Liver (tissue), 3 donors: ENCODE measurements at regions not wholly inside any gene's neighbourhood (a gene's known extent, or its start where the extent isn't known, plus 50 kb on each side); places are given as distances from the start of the nearest gene placed in this dataset.

Experiments
- EGR1 ChIP-seq, 2 donors: IDR thresholded peaks; 2 replicates each; pipeline ENCODE4 v1.6.1; 2016 to 2018; ENCODE audit warnings: antibody characterized with exemption in 2 of 2, low read depth in 2 of 2
- FOXA2 ChIP-seq: IDR thresholded peaks from 2 replicates; pipeline ENCODE4 v1.6.1; 2016; ENCODE audit warnings: antibody characterized with exemption
- HNF4A ChIP-seq, 2 donors: conservative IDR thresholded peaks; 2 replicates each; pipeline ENCODE4 v1.6.1; 2016; ENCODE audit warnings: antibody characterized with exemption in 2 of 2, mild to moderate bottlenecking in 2 of 2
- HNF4G ChIP-seq: IDR thresholded peaks from 2 replicates; pipeline ENCODE4 v1.6.1; 2016; ENCODE audit warnings: antibody characterized with exemption
- JUND ChIP-seq, 2 donors: IDR thresholded peaks; 2 replicates each; pipeline ENCODE4 v1.6.1; 2016; ENCODE audit warnings: antibody characterized with exemption in 2 of 2
- RAD21 ChIP-seq, 2 donors: IDR thresholded peaks; 2 replicates each; pipeline ENCODE4 v1.6.1; 2016; ENCODE audit warnings: antibody characterized with exemption in 2 of 2, mild to moderate bottlenecking in 2 of 2
- TAF1 ChIP-seq: conservative IDR thresholded peaks from 2 replicates; pipeline ENCODE4 v1.6.1; 2016; ENCODE audit warnings: antibody characterized with exemption, mild to moderate bottlenecking
- YY1 ChIP-seq: IDR thresholded peaks from 2 replicates; pipeline ENCODE4 v1.6.1; 2016; ENCODE audit warnings: antibody characterized with exemption, mild to moderate bottlenecking
- TF ChIP-seq, protein P1 (sequence below): IDR thresholded peaks from 2 replicates; pipeline ENCODE4 v1.6.1; 2016; ENCODE audit warnings: antibody characterized with exemption
- TF ChIP-seq, protein P2 (sequence below): fragments of 150-350 bp; IDR thresholded peaks from 2 replicates; pipeline ENCODE4 v1.5.1; 2017; ENCODE audit warnings: improper control_type of control experiment, low read depth, low read length; ENCODE audit not compliant: missing input control
- TF ChIP-seq, protein P3 (sequence below): IDR thresholded peaks from 2 replicates; pipeline ENCODE4 v1.6.1; 2016; ENCODE audit warnings: antibody characterized with exemption
- donor health status: healthy.
- donor health status: healthy.

DNA sequence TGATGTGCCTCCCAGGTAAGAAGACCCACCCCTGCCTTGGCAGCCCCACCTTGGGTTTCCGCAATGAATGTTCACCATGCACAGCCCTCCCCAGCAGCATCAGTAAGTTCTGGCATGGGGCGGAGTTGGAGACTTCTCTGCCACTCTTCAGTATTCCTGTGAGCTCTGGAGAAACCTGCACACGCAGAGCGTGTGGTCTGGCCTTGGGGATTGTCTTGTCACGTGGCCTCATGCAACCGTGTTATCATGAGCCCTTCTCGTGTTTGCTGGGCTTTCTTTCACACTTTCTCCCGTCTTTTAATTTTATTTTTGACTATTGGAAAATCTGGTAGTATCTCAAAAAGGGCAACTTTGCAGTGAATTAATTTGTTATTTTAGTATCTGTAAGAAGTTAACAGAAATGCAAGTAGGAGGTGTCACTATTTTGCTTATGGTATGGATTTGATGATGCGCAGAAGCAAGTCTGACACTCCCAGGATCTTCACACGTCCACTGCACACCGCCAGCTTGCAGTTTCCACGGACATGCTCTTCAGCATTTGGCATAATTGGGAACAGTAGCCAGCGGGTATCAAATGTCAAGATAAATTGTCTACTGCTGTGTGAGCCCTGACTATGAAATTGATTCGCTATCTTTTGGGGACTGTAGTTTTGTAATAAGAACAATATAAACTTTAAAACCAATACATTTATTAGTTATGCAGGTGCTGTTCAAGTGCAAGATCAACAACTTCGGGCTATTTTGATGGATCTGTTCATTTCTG lies 463.5 kb downstream of the QKI start:
- TF ChIP-seq, protein P1, sequence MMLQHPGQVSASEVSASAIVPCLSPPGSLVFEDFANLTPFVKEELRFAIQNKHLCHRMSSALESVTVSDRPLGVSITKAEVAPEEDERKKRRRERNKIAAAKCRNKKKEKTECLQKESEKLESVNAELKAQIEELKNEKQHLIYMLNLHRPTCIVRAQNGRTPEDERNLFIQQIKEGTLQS: no peak
- TF ChIP-seq, protein P2, sequence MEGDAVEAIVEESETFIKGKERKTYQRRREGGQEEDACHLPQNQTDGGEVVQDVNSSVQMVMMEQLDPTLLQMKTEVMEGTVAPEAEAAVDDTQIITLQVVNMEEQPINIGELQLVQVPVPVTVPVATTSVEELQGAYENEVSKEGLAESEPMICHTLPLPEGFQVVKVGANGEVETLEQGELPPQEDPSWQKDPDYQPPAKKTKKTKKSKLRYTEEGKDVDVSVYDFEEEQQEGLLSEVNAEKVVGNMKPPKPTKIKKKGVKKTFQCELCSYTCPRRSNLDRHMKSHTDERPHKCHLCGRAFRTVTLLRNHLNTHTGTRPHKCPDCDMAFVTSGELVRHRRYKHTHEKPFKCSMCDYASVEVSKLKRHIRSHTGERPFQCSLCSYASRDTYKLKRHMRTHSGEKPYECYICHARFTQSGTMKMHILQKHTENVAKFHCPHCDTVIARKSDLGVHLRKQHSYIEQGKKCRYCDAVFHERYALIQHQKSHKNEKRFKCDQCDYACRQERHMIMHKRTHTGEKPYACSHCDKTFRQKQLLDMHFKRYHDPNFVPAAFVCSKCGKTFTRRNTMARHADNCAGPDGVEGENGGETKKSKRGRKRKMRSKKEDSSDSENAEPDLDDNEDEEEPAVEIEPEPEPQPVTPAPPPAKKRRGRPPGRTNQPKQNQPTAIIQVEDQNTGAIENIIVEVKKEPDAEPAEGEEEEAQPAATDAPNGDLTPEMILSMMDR: no peak
- TF ChIP-seq, protein P3, sequence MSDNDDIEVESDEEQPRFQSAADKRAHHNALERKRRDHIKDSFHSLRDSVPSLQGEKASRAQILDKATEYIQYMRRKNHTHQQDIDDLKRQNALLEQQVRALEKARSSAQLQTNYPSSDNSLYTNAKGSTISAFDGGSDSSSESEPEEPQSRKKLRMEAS: no peak
- TF ChIP-seq FOXA2: no peak
- TF ChIP-seq JUND (IDR thresholded peaks at IDR 0.05): no peak
- no peak for TF ChIP-seq HNF4A (conservative IDR thresholded peaks at IDR 0.05)
- TF ChIP-seq RAD21 (IDR thresholded peaks at IDR 0.05): no peak
- no peak for TF ChIP-seq YY1
- TF ChIP-seq TAF1: no peak
- no peak for TF ChIP-seq HNF4G
- TF ChIP-seq EGR1 (IDR thresholded peaks at IDR 0.05; ENCODE audit: low read depth in 2 of 2): no peak
